Loucy (cell line): ENCODE measurements at regions not wholly inside any gene's neighbourhood (a gene's known extent, or its start where the extent isn't known, plus 50 kb on each side); places are given as distances from the start of the nearest gene placed in this dataset.

ENCODE experiments used
- H2AFZ ChIP-seq: fragments of 200-600 bp; sonication (generic); 2 replicates; pipeline ENCODE4 v1.6.0; 2016; ENCODE audit warnings: antibody characterized with exemption, mild to moderate bottlenecking, low read length, moderate library complexity
- H3F3A ChIP-seq: fragments of 200-600 bp; 2 replicates; pipeline ENCODE4 v1.6.0; 2016; ENCODE audit warnings: antibody characterized with exemption, low read depth, mild to moderate bottlenecking
- H3K27me3 ChIP-seq: fragments of 200-600 bp; sonication (generic); 2 replicates; pipeline ENCODE4 v1.6.1; 2014; ENCODE audit warnings: low read length, mild to moderate bottlenecking; ENCODE audit not compliant: insufficient read depth, poor library complexity, severe bottlenecking
- H3K36me3 ChIP-seq: fragments of 200-600 bp; sonication (generic); 2 replicates; pipeline ENCODE4 v1.6.1; 2016; ENCODE audit warnings: low read length; ENCODE audit not compliant: insufficient read depth
- H3K4me1 ChIP-seq: fragments of 200-600 bp; sonication (generic); 2 replicates; pipeline ENCODE4 v1.5.1; 2014; ENCODE audit warnings: low read length, mild to moderate bottlenecking; ENCODE audit not compliant: insufficient read depth, poor library complexity, severe bottlenecking
- H3K4me2 ChIP-seq: fragments of 200-600 bp; sonication (generic); 2 replicates; pipeline ENCODE4 v1.6.0; 2014; ENCODE audit warnings: antibody characterized with exemption, low read length, low read depth, mild to moderate bottlenecking; ENCODE audit not compliant: poor library complexity, severe bottlenecking
- H3K4me3 ChIP-seq: fragments of 200-600 bp; sonication (generic); 2 replicates; pipeline ENCODE4 v1.5.1; 2014; ENCODE audit warnings: low read length, mild to moderate bottlenecking, mixed read lengths; ENCODE audit not compliant: poor library complexity, severe bottlenecking
- H3K79me2 ChIP-seq: fragments of 200-600 bp; sonication (generic); 2 replicates; pipeline ENCODE4 v1.6.1; 2014; ENCODE audit warnings: low read length; ENCODE audit not compliant: insufficient read depth
- H3K9ac ChIP-seq: fragments of 200-600 bp; sonication (generic); 2 replicates; pipeline ENCODE4 v1.6.0; 2014; ENCODE audit warnings: mild to moderate bottlenecking, low read depth, low read length, moderate library complexity; ENCODE audit not compliant: poor library complexity, severe bottlenecking
- H3K9me2 ChIP-seq: fragments of 200-600 bp; sonication (generic); replicated peaks from 2 replicates; pipeline ENCODE4 v1.6.1; 2016; ENCODE audit warnings: low read depth, low read length, mixed read lengths
- H3K9me3 ChIP-seq: fragments of 200-600 bp; sonication (generic); 2 replicates; pipeline ENCODE4 v1.6.1; 2014; ENCODE audit warnings: mild to moderate bottlenecking, antibody characterized with exemption, low read length, low read depth; ENCODE audit not compliant: insufficient read depth
- H4K20me1 ChIP-seq: fragments of 200-600 bp; sonication (generic); 2 replicates; pipeline ENCODE4 v1.6.0; 2014; ENCODE audit warnings: antibody characterized with exemption, low read length, mild to moderate bottlenecking; ENCODE audit not compliant: insufficient read depth, poor library complexity, severe bottlenecking
- CTCF ChIP-seq: fragments of 200-600 bp; sonication (generic); conservative IDR thresholded peaks from 2 replicates; pipeline ENCODE4 v1.5.1; 2014; ENCODE audit warnings: mild to moderate bottlenecking, antibody characterized with exemption, low read length
- EZH2phosphoT487 ChIP-seq: fragments of 200-600 bp; IDR thresholded peaks from 2 replicates; pipeline ENCODE4 v1.6.1; 2018; ENCODE audit warnings: antibody characterized with exemption, mild to moderate bottlenecking, moderate library complexity, borderline replicate concordance

GRCh38 chr6:81166770-81167169 lies 585.7 kb downstream of the TENT5A start:
- Histone ChIP-seq H3K4me2 (no peak overlapping the region), H3K9me3 (no peaks in the 10 kb centered on the region), H4K20me1 (no peaks in the 10 kb centered on the region), H3K27me3 (no peaks in the 10 kb centered on the region), H3K4me1 (peaks cover 6% of the 10 kb centered on the region), H3K36me3 (no peaks in the 10 kb centered on the region), H3K4me3 (no peak overlapping the region), H2AFZ (no peak overlapping the region), H3K9me2 (no peaks in the 10 kb centered on the region), H3K79me2 (no peaks in the 10 kb centered on the region), H3K9ac (no peak overlapping the region), H3F3A (no peaks in the 10 kb centered on the region)
- TF ChIP-seq CTCF (no peak), EZH2phosphoT487 (no peak)

- H3K9me2 ChIP-seq = no peaks in the 10 kb centered on the region
- TF ChIP-seq CTCF = no peak
- TF ChIP-seq EZH2phosphoT487 = no peak
Measured at GRCh38 chr6:81158956-81159355, 593.5 kb downstream of the TENT5A start.

GRCh38 chr6:81148751-81149150 lies 603.7 kb downstream of the TENT5A start:
- H3K4me3 ChIP-seq = no peak overlapping the region
- TF ChIP-seq EZH2phosphoT487 (no peak), CTCF (no peak)
- H3K9me3 ChIP-seq = peaks cover 5% of the 10 kb centered on the region
- no peaks in the 10 kb centered on the region for H3K79me2 ChIP-seq
- no peaks in the 10 kb centered on the region for H3K36me3 ChIP-seq
- no peak overlapping the region for H3K9ac ChIP-seq
- H3K9me2 ChIP-seq = no peaks in the 10 kb centered on the region
- no peaks in the 10 kb centered on the region for H3K27me3 ChIP-seq
- H4K20me1 ChIP-seq = no peaks in the 10 kb centered on the region
- no peaks in the 10 kb centered on the region for H3F3A ChIP-seq
- H3K4me2 ChIP-seq = no peak overlapping the region
- no peak overlapping the region for H2AFZ ChIP-seq
- no peaks in the 10 kb centered on the region for H3K4me1 ChIP-seq

More at GRCh38 chr6:81158956-81159355, 593.5 kb downstream of the TENT5A start:
- H4K20me1 ChIP-seq = no peaks in the 10 kb centered on the region
- H3K36me3 ChIP-seq = no peaks in the 10 kb centered on the region
- no peak overlapping the region for H3K4me3 ChIP-seq
- H3K9me3 ChIP-seq = no peaks in the 10 kb centered on the region
- no peaks in the 10 kb centered on the region for H3F3A ChIP-seq
- H3K27me3 ChIP-seq = no peaks in the 10 kb centered on the region
- H3K4me1 ChIP-seq = no peaks in the 10 kb centered on the region
- H2AFZ ChIP-seq = no peak overlapping the region
- no peaks in the 10 kb centered on the region for H3K79me2 ChIP-seq
- H3K9ac ChIP-seq = no peak overlapping the region
- no peak overlapping the region for H3K4me2 ChIP-seq
